ENCODE measurements at regions not wholly inside any gene's neighbourhood (a gene's known extent, or its start where the extent isn't known, plus 50 kb on each side); places are given as distances from the start of the nearest gene placed in this dataset.

GRCh38 chr2:204187229-204188083 is 250.9 kb downstream of the ICOS start:
- Histone ChIP-seq H3K27ac (ENCODE audit: low read depth in 1 of 2, low read length in 1 of 2) (no peak overlapping the region), H3K4me1 (ENCODE audit: control insufficient read depth in 2 of 2, insufficient read depth in 2 of 2, low read length in 2 of 2) (no peaks in the 10 kb centered on the region), H3K4me3 (ENCODE audit: low read length in 2 of 2) (no peak overlapping the region), H3K27me3 (ENCODE audit: control insufficient read depth in 2 of 2, insufficient read depth in 1 of 2, low read length in 1 of 2) (no peaks in the 10 kb centered on the region), H3K36me3 (ENCODE audit: control insufficient read depth in 2 of 2, insufficient read depth in 2 of 2, low read length in 1 of 2) (no peaks in the 10 kb centered on the region), H3K9me3 (ENCODE audit: control insufficient read depth in 2 of 2, insufficient read depth in 1 of 2, low read length in 1 of 2) (no peaks in the 10 kb centered on the region)
- no peak for DNase-seq (ENCODE audit: low read depth in 6 of 9, low spot score in 9 of 9)
- 91% methylated on average over 4 of the region's 4 CpGs for WGBS

GRCh38 chr2:204191574-204191973 is 255.0 kb downstream of the ICOS start:
- Histone ChIP-seq H3K4me1 (ENCODE audit: control insufficient read depth in 2 of 2, insufficient read depth in 2 of 2, low read length in 2 of 2) (no peaks in the 10 kb centered on the region), H3K27ac (ENCODE audit: low read depth in 1 of 2, low read length in 1 of 2) (no peak overlapping the region), H3K4me3 (ENCODE audit: low read length in 2 of 2) (no peak overlapping the region), H3K27me3 (ENCODE audit: control insufficient read depth in 2 of 2, insufficient read depth in 1 of 2, low read length in 1 of 2) (no peaks in the 10 kb centered on the region), H3K36me3 (ENCODE audit: control insufficient read depth in 2 of 2, insufficient read depth in 2 of 2, low read length in 1 of 2) (no peaks in the 10 kb centered on the region), H3K9me3 (ENCODE audit: control insufficient read depth in 2 of 2, insufficient read depth in 1 of 2, low read length in 1 of 2) (no peaks in the 10 kb centered on the region)
- DNase-seq (ENCODE audit: low read depth in 6 of 9, low spot score in 9 of 9), result no peak

GRCh38 chr2:204195498-204195897 is 258.9 kb downstream of the ICOS start:
- Histone ChIP-seq H3K4me1 (ENCODE audit: control insufficient read depth in 2 of 2, insufficient read depth in 2 of 2, low read length in 2 of 2) (no peaks in the 10 kb centered on the region), H3K4me3 (ENCODE audit: low read length in 2 of 2) (no peak overlapping the region), H3K27me3 (ENCODE audit: control insufficient read depth in 2 of 2, insufficient read depth in 1 of 2, low read length in 1 of 2) (peaks cover 0 to 2% of the 10 kb centered on the region in 2 donors), H3K36me3 (ENCODE audit: control insufficient read depth in 2 of 2, insufficient read depth in 2 of 2, low read length in 1 of 2) (no peaks in the 10 kb centered on the region), H3K9me3 (ENCODE audit: control insufficient read depth in 2 of 2, insufficient read depth in 1 of 2, low read length in 1 of 2) (no peaks in the 10 kb centered on the region), H3K27ac (ENCODE audit: low read depth in 1 of 2, low read length in 1 of 2) (no peak overlapping the region)
- WGBS, result 92% methylated on average over 4 of the region's 4 CpGs
- DNase-seq (ENCODE audit: low read depth in 6 of 9, low spot score in 9 of 9), result no peak

- H3K9me3 ChIP-seq (ENCODE audit: control insufficient read depth in 2 of 2, insufficient read depth in 1 of 2, low read length in 1 of 2), result no peaks in the 10 kb centered on the region
- no peaks in the 10 kb centered on the region for H3K36me3 ChIP-seq (ENCODE audit: control insufficient read depth in 2 of 2, insufficient read depth in 2 of 2, low read length in 1 of 2)
- WGBS, result 92% methylated on average over 5 of the region's 5 CpGs
- no peaks in the 10 kb centered on the region for H3K4me1 ChIP-seq (ENCODE audit: control insufficient read depth in 2 of 2, insufficient read depth in 2 of 2, low read length in 2 of 2)
- H3K4me3 ChIP-seq (ENCODE audit: low read length in 2 of 2), result no peak overlapping the region
- no peak overlapping the region for H3K27ac ChIP-seq (ENCODE audit: low read depth in 1 of 2, low read length in 1 of 2)
- peaks cover 0 to 2% of the 10 kb centered on the region in 2 donors for H3K27me3 ChIP-seq (ENCODE audit: control insufficient read depth in 2 of 2, insufficient read depth in 1 of 2, low read length in 1 of 2)
- no peak for DNase-seq (ENCODE audit: low read depth in 6 of 9, low spot score in 9 of 9)
Measured at GRCh38 chr2:204197336-204198005, 260.9 kb downstream of the ICOS start.

- 92% methylated on average over 3 of the region's 3 CpGs for WGBS
Measured at GRCh38 chr2:204199357-204199756, 262.8 kb downstream of the ICOS start.

GRCh38 chr2:204201507-204201906 is 264.9 kb downstream of the ICOS start:
- 94% methylated on average over 2 of the region's 2 CpGs for WGBS

More at GRCh38 chr2:204199357-204199756, 262.8 kb downstream of the ICOS start:
- Histone ChIP-seq H3K4me3 (ENCODE audit: low read length in 2 of 2) (no peak overlapping the region), H3K9me3 (ENCODE audit: control insufficient read depth in 2 of 2, insufficient read depth in 1 of 2, low read length in 1 of 2) (no peaks in the 10 kb centered on the region), H3K36me3 (ENCODE audit: control insufficient read depth in 2 of 2, insufficient read depth in 2 of 2, low read length in 1 of 2) (no peaks in the 10 kb centered on the region), H3K4me1 (ENCODE audit: control insufficient read depth in 2 of 2, insufficient read depth in 2 of 2, low read length in 2 of 2) (no peaks in the 10 kb centered on the region), H3K27me3 (ENCODE audit: control insufficient read depth in 2 of 2, insufficient read depth in 1 of 2, low read length in 1 of 2) (peaks cover 0 to 2% of the 10 kb centered on the region in 2 donors), H3K27ac (ENCODE audit: low read depth in 1 of 2, low read length in 1 of 2) (no peak overlapping the region)
- no peak for DNase-seq (ENCODE audit: low read depth in 6 of 9, low spot score in 9 of 9)

GRCh38 chr2:204202253-204202652 is 265.7 kb downstream of the ICOS start:
- 98% methylated on average over 1 of the region's 1 CpG for WGBS
- peaks cover 0 to 4% of the 10 kb centered on the region in 2 donors for H3K4me1 ChIP-seq (ENCODE audit: control insufficient read depth in 2 of 2, insufficient read depth in 2 of 2, low read length in 2 of 2)
- no peak overlapping the region for H3K27ac ChIP-seq (ENCODE audit: low read depth in 1 of 2, low read length in 1 of 2)
- no peaks in the 10 kb centered on the region for H3K36me3 ChIP-seq (ENCODE audit: control insufficient read depth in 2 of 2, insufficient read depth in 2 of 2, low read length in 1 of 2)
- H3K9me3 ChIP-seq (ENCODE audit: control insufficient read depth in 2 of 2, insufficient read depth in 1 of 2, low read length in 1 of 2), result no peaks in the 10 kb centered on the region
- DNase-seq (ENCODE audit: low read depth in 6 of 9, low spot score in 9 of 9), result no peak
- H3K27me3 ChIP-seq (ENCODE audit: control insufficient read depth in 2 of 2, insufficient read depth in 1 of 2, low read length in 1 of 2), result peaks cover 0 to 2% of the 10 kb centered on the region in 2 donors
- H3K4me3 ChIP-seq (ENCODE audit: low read length in 2 of 2), result no peak overlapping the region

More at GRCh38 chr2:204201507-204201906, 264.9 kb downstream of the ICOS start:
- Histone ChIP-seq H3K36me3 (ENCODE audit: control insufficient read depth in 2 of 2, insufficient read depth in 2 of 2, low read length in 1 of 2) (no peaks in the 10 kb centered on the region), H3K9me3 (ENCODE audit: control insufficient read depth in 2 of 2, insufficient read depth in 1 of 2, low read length in 1 of 2) (no peaks in the 10 kb centered on the region), H3K4me3 (ENCODE audit: low read length in 2 of 2) (no peak overlapping the region), H3K27me3 (ENCODE audit: control insufficient read depth in 2 of 2, insufficient read depth in 1 of 2, low read length in 1 of 2) (peaks cover 0 to 2% of the 10 kb centered on the region in 2 donors), H3K4me1 (ENCODE audit: control insufficient read depth in 2 of 2, insufficient read depth in 2 of 2, low read length in 2 of 2) (peaks cover 0 to 4% of the 10 kb centered on the region in 2 donors), H3K27ac (ENCODE audit: low read depth in 1 of 2, low read length in 1 of 2) (no peak overlapping the region)
- no peak for DNase-seq (ENCODE audit: low read depth in 6 of 9, low spot score in 9 of 9)

- H3K36me3 ChIP-seq (ENCODE audit: control insufficient read depth in 2 of 2, insufficient read depth in 2 of 2, low read length in 1 of 2), result no peaks in the 10 kb centered on the region
- 81% methylated on average over 4 of the region's 4 CpGs for WGBS
- no peaks in the 10 kb centered on the region for H3K27me3 ChIP-seq (ENCODE audit: control insufficient read depth in 2 of 2, insufficient read depth in 1 of 2, low read length in 1 of 2)
Measured at GRCh38 chr2:204203704-204204103, 267.1 kb downstream of the ICOS start.

GRCh38 chr2:204205082-204205481 is 268.5 kb downstream of the ICOS start:
- no peak overlapping the region for H3K27ac ChIP-seq (ENCODE audit: low read depth in 1 of 2, low read length in 1 of 2)
- H3K9me3 ChIP-seq (ENCODE audit: control insufficient read depth in 2 of 2, insufficient read depth in 1 of 2, low read length in 1 of 2), result no peaks in the 10 kb centered on the region
- no peak for DNase-seq (ENCODE audit: low read depth in 6 of 9, low spot score in 9 of 9)
- peaks cover 0 to 4% of the 10 kb centered on the region in 2 donors for H3K4me1 ChIP-seq (ENCODE audit: control insufficient read depth in 2 of 2, insufficient read depth in 2 of 2, low read length in 2 of 2)
- no peaks in the 10 kb centered on the region for H3K36me3 ChIP-seq (ENCODE audit: control insufficient read depth in 2 of 2, insufficient read depth in 2 of 2, low read length in 1 of 2)
- no peak overlapping the region for H3K4me3 ChIP-seq (ENCODE audit: low read length in 2 of 2)
- H3K27me3 ChIP-seq (ENCODE audit: control insufficient read depth in 2 of 2, insufficient read depth in 1 of 2, low read length in 1 of 2), result no peaks in the 10 kb centered on the region
- 89% methylated on average over 6 of the region's 6 CpGs for WGBS

More at GRCh38 chr2:204203704-204204103, 267.1 kb downstream of the ICOS start:
- Histone ChIP-seq H3K4me1 (ENCODE audit: control insufficient read depth in 2 of 2, insufficient read depth in 2 of 2, low read length in 2 of 2) (peaks cover 0 to 4% of the 10 kb centered on the region in 2 donors), H3K27ac (ENCODE audit: low read depth in 1 of 2, low read length in 1 of 2) (no peak overlapping the region), H3K4me3 (ENCODE audit: low read length in 2 of 2) (no peak overlapping the region), H3K9me3 (ENCODE audit: control insufficient read depth in 2 of 2, insufficient read depth in 1 of 2, low read length in 1 of 2) (no peaks in the 10 kb centered on the region)
- peak in 1 of 9 donors; percentile 19 for DNase-seq (ENCODE audit: low read depth in 6 of 9, low spot score in 9 of 9)

Measured in thymus (tissue), 11 donors.